GM10266 (cell line): ENCODE measurements at regions not wholly inside any gene's neighbourhood (a gene's known extent, or its start where the extent isn't known, plus 50 kb on each side); places are given as distances from the start of the nearest gene placed in this dataset.

ENCODE experiments used
- DNase-seq: peaks from one replicate; pipeline ENCODE4 v3.0.0; 2012; ENCODE audit errors: extremely low spot score
- CTCF ChIP-seq: IDR thresholded peaks from 2 replicates; pipeline ENCODE4 v1.5.1; 2012; ENCODE audit warnings: mild to moderate bottlenecking, low read depth; ENCODE audit not compliant: control insufficient read depth, insufficient read depth; ENCODE audit errors: missing control alignments

DNA sequence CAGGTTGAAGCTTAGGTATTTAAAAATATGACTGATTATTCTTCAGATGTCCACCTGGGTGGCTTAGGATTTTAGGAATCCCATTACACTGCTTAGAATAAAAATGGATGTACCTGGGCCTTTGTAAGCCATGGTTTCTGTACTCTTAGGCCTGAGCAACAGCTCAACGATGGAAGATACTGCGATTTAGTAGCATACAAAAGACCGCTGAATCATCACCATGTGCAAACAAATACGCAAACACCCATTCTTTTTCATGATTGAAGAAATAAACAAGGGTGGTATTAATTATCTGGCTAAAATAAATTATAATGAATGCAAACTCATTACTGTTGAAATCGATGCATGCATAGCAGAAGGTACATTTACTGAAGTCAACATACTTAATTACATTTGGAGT is 188.9 kb downstream of the ZNF330 start:
- no peak for TF ChIP-seq CTCF
- no peak for DNase-seq

GRCh38 chr4:141410839-141411238 is 190.1 kb downstream of the ZNF330 start:
- TF ChIP-seq CTCF, result no peak
- DNase-seq, result no peak

GRCh38 chr4:141411936-141412335 is 191.2 kb downstream of the ZNF330 start:
- no peak for TF ChIP-seq CTCF

DNA sequence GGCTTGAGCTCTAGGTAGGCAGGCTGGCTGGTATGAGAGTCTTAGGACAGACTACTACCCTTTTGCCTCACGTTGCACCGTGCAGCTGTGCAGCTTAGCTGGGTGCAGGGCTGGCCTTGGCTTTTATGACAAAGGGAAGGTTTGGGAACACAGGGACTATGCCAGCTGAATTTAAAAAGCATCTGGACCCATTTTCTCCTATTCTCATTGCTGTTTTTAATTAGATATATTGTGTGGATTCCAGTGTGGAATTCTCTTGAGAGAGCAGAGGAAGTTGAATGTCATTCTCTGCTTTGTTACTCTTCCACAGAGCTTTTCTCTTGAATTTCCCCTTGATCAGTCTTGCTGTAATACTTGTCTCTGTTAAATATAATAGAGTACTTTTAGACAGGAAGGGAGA is 192.7 kb downstream of the ZNF330 start:
- DNase-seq, result no peak
- TF ChIP-seq CTCF, result no peak

More at GRCh38 chr4:141411936-141412335, 191.2 kb downstream of the ZNF330 start:
- no peak for DNase-seq

DNA sequence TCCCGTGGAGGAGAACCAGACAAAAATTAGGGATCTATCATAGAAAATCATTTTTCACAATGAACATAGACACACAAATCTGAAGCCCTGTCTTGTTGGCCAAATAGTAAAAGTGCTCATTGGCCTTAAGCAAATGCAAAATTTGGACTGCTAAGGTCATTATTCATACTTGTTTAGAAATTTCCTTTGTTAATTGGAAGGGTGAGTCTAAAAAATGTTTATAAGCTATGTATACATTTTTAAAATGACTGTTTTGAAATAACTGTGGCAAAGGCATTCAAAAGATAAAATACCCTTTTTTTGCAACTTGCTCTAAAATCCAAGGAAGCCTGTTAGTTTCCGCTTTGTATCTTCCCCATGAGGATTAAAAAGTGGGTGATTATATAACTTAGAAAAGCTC is 195.0 kb downstream of the ZNF330 start:
- no peak for DNase-seq
- TF ChIP-seq CTCF, result no peak

DNA sequence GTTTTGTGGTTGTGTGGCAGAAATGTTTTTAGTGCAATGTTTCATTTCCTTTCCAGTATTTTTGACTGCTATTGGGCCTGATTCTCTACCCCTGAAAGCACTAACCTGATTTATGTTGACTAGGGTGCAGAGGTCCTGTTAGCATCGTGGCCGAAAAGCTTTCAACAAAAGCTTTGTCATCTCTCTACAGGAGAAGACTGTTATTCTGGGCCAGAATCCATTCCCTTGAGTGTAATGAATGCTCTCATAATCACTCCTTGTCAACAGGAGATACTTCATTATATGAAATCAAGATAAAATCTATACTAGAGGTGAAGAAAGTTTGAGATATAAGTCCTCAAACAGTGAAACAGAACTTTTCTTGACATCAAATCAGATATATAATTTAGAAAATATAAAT is 195.5 kb downstream of the ZNF330 start:
- DNase-seq, result no peak
- TF ChIP-seq CTCF, result no peak

GRCh38 chr4:141416677-141417363 is 196.1 kb downstream of the ZNF330 start:
- no peak for DNase-seq
- TF ChIP-seq CTCF, result no peak
